ENCODE measurements at regions not wholly inside any gene's neighbourhood (a gene's known extent, or its start where the extent isn't known, plus 50 kb on each side); places are given as distances from the start of the nearest gene placed in this dataset.

DNA sequence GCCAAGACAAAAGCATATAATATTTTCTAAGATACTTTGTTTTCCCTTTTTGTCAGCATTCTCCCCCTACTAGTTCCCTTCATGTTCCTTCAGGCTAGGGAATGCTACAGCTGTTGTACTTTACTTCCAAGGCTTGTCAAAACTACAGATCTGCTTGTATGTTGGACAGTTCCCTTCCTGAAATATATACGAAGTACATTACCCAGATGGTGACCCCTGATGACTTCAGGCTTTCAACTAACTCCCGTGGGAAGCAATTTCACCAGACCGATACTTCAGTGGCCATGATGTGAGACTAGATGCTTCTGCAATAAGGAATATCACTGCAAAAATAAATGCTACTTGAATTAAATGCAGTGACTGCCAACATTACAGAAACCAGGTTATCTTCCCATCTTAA is 332.8 kb downstream of the SH2D1A start:
- no peaks in the 10 kb centered on the region for H3K27me3 ChIP-seq (ENCODE audit: control insufficient read depth, insufficient read depth, low read length)
- H3K9me3 ChIP-seq (replicated peaks; ENCODE audit: control insufficient read depth, low read depth, low read length), result no peaks in the 10 kb centered on the region
- H3K36me3 ChIP-seq (ENCODE audit: control insufficient read depth, insufficient read depth, low read length), result no peaks in the 10 kb centered on the region
- no peak overlapping the region for H3K27ac ChIP-seq (ENCODE audit: low read length)
- H3K4me1 ChIP-seq (ENCODE audit: control insufficient read depth, insufficient read depth, low read length), result no peaks in the 10 kb centered on the region
- H3K4me3 ChIP-seq (ENCODE audit: low read length), result no peak overlapping the region
- 0% methylated on average over 1 of the region's 3 CpGs for WGBS (ENCODE audit: insufficient coverage)
- peak; percentile 34 for DNase-seq

DNA sequence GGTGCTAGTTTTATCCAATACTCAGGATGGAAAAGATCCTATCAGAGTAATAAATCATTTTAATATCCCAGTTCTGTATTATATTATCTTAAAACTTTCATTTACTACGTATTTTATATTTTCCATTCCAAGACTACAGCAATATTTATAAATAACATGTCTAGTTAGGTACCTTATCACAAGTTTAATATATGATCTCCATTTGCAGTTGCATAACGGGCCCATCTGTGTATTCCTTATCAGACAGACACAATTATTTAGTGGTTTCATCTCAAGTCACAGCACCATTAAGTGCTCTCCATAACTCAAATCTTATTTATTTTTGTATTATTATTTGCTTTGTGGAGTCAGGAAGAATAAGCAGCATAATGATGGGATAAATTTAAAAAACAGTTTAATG is 333.9 kb downstream of the SH2D1A start:
- H3K4me3 ChIP-seq (ENCODE audit: low read length), result no peak overlapping the region
- H3K27me3 ChIP-seq (ENCODE audit: control insufficient read depth, insufficient read depth, low read length), result no peaks in the 10 kb centered on the region
- no peaks in the 10 kb centered on the region for H3K36me3 ChIP-seq (ENCODE audit: control insufficient read depth, insufficient read depth, low read length)
- WGBS (ENCODE audit: insufficient coverage), result no CpG with 5 or more reads among the region's 2 CpGs
- no peaks in the 10 kb centered on the region for H3K4me1 ChIP-seq (ENCODE audit: control insufficient read depth, insufficient read depth, low read length)
- H3K27ac ChIP-seq (ENCODE audit: low read length), result no peak overlapping the region
- H3K9me3 ChIP-seq (replicated peaks; ENCODE audit: control insufficient read depth, low read depth, low read length), result peaks cover 2% of the 10 kb centered on the region
- no peak for DNase-seq

DNA sequence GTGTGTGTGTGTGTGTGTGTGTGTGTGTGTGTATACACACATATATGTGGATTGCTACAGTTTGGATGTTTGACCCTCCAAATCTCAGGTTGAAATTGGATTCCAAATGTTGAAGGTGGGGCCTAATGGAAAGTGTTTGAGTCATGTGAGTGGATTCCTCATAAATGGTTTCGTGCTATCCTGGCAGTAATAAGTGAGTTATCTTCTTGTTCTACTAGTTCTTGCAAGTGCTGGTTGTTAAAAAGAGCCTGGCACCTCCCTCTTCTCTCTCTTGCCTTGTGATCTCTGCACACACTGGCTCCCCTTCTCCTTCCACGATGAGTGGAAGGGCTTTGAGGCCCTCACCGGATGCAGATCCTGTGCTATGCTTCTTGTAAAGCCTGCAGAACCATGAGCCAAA is 344.1 kb downstream of the SH2D1A start:
- no peaks in the 10 kb centered on the region for H3K4me1 ChIP-seq (ENCODE audit: control insufficient read depth, insufficient read depth, low read length)
- H3K36me3 ChIP-seq (ENCODE audit: control insufficient read depth, insufficient read depth, low read length), result no peaks in the 10 kb centered on the region
- H3K27me3 ChIP-seq (ENCODE audit: control insufficient read depth, insufficient read depth, low read length), result no peaks in the 10 kb centered on the region
- no peak overlapping the region for H3K27ac ChIP-seq (ENCODE audit: low read length)
- 83% methylated on average over 1 of the region's 3 CpGs for WGBS (ENCODE audit: insufficient coverage)
- no peak overlapping the region for H3K4me3 ChIP-seq (ENCODE audit: low read length)
- H3K9me3 ChIP-seq (replicated peaks; ENCODE audit: control insufficient read depth, low read depth, low read length), result no peaks in the 10 kb centered on the region
- no peak for DNase-seq

DNA sequence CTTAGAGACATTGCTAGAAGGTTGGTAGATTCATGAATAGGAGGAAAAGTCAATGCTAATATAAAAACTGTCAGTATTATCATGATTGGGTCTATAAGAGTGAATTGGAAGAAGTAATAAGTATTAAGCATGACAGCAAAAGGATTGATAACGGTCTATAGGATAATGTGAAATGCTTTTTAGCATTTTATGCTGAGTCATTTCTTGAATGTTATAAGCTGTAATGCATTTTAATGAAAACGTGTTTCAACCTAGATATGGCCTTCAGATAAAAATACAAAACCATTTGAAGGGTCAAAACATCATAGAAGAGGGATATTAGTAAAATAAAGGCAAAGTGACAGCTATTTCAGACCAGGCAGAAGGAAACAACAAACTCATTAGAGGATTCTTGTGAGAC is 353.5 kb downstream of the SH2D1A start:
- WGBS (ENCODE audit: insufficient coverage), result no CpG with 5 or more reads among the region's 2 CpGs
- no peaks in the 10 kb centered on the region for H3K36me3 ChIP-seq (ENCODE audit: control insufficient read depth, insufficient read depth, low read length)
- DNase-seq, result no peak
- no peaks in the 10 kb centered on the region for H3K27me3 ChIP-seq (ENCODE audit: control insufficient read depth, insufficient read depth, low read length)
- no peaks in the 10 kb centered on the region for H3K9me3 ChIP-seq (replicated peaks; ENCODE audit: control insufficient read depth, low read depth, low read length)
- H3K4me3 ChIP-seq (ENCODE audit: low read length), result no peak overlapping the region
- H3K4me1 ChIP-seq (ENCODE audit: control insufficient read depth, insufficient read depth, low read length), result no peaks in the 10 kb centered on the region
- no peak overlapping the region for H3K27ac ChIP-seq (ENCODE audit: low read length)

DNA sequence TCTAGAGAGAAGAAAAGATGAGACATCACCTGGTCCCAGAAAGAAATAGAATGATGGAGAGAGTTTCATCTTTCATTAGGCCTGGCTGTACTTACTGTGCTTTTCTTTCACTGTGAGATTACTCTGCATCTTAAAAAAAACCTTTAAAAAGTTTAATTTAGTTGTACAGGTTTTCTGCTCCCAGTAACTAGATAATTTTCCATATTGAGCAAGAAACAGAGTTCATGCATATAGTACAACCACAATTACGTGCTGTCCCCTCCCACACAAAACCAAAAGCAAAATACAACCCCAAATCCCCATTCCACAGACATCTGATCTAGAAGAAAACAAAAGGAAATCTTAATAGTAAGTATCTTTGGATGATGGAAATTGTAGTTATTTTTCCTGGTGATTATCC is 371.2 kb downstream of the SH2D1A start:
- Histone ChIP-seq H3K36me3 (ENCODE audit: control insufficient read depth, insufficient read depth, low read length) (no peaks in the 10 kb centered on the region), H3K4me3 (ENCODE audit: low read length) (no peak overlapping the region), H3K27ac (ENCODE audit: low read length) (no peak overlapping the region), H3K27me3 (ENCODE audit: control insufficient read depth, insufficient read depth, low read length) (no peaks in the 10 kb centered on the region), H3K4me1 (ENCODE audit: control insufficient read depth, insufficient read depth, low read length) (no peaks in the 10 kb centered on the region), H3K9me3 (replicated peaks; ENCODE audit: control insufficient read depth, low read depth, low read length) (no peaks in the 10 kb centered on the region)
- no peak for DNase-seq
- WGBS (ENCODE audit: insufficient coverage), result no CpG with 5 or more reads among the region's 1 CpG

DNA sequence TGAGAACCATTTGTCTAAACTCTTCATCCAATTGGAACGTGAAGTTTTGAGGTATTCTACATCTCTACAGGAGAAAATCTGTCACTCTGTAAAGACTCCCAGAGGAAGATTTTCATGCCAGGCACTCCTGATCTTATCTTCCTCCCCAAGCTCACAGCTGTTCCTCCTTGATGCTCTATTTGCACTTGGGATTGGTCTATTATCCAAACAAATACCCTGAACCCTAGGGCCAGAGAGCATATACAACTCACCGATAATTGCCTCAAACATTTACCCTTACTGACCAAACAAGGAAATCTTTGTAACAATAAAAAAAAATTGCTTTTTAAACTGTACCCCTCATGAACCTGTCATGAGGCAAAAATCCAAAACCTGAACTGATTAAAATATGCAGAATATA is 372.7 kb downstream of the SH2D1A start:
- Histone ChIP-seq H3K4me1 (ENCODE audit: control insufficient read depth, insufficient read depth, low read length) (no peaks in the 10 kb centered on the region), H3K36me3 (ENCODE audit: control insufficient read depth, insufficient read depth, low read length) (no peaks in the 10 kb centered on the region), H3K27ac (ENCODE audit: low read length) (no peak overlapping the region), H3K4me3 (ENCODE audit: low read length) (no peak overlapping the region), H3K9me3 (replicated peaks; ENCODE audit: control insufficient read depth, low read depth, low read length) (no peaks in the 10 kb centered on the region), H3K27me3 (ENCODE audit: control insufficient read depth, insufficient read depth, low read length) (no peaks in the 10 kb centered on the region)
- DNase-seq, result no peak
- WGBS (ENCODE audit: insufficient coverage), result 100% methylated on average over 1 of the region's 2 CpGs

DNA sequence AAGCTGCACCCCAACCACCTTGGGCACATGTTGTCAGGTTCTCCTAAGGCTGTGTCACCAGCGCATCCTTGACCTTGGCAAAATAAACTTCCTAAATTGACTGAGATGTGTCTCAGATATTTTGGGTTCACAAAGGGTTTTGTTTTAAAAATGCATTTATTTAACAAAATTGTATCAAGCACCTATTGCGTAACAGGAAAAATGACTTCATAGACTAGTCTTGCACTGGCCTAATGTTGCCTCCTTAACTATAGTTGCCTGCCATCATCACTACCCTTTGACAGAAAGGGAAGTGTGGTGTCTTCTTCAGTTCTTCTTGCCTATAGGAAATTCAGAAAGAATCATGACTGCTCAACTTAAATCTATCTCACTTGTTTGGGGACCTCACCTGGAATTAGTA is 374.2 kb downstream of the SH2D1A start:
- H3K9me3 ChIP-seq (replicated peaks; ENCODE audit: control insufficient read depth, low read depth, low read length), result no peaks in the 10 kb centered on the region
- DNase-seq, result no peak
- H3K4me3 ChIP-seq (ENCODE audit: low read length), result no peak overlapping the region
- H3K4me1 ChIP-seq (ENCODE audit: control insufficient read depth, insufficient read depth, low read length), result no peaks in the 10 kb centered on the region
- H3K27ac ChIP-seq (ENCODE audit: low read length), result no peak overlapping the region
- no peaks in the 10 kb centered on the region for H3K36me3 ChIP-seq (ENCODE audit: control insufficient read depth, insufficient read depth, low read length)
- WGBS (ENCODE audit: insufficient coverage), result no CpG with 5 or more reads among the region's 2 CpGs
- no peaks in the 10 kb centered on the region for H3K27me3 ChIP-seq (ENCODE audit: control insufficient read depth, insufficient read depth, low read length)

DNA sequence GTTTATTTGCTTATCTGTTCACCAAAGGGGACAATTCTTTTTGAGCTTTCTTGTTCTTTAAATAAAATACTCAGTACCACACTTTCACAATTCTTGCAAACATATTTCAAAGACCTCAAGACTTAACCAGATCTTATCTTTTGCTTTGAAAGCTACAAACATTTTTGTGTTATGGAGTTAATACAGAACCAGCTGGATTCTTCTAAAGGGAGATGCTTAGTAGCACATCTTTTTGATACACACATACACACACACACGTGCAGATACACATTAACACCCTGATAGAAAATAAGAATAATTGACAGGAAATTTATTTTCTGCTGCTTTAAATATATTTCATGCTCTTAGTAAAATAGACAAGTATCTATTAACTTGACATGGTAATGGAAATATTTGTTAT is 379.1 kb downstream of the SH2D1A start:
- DNase-seq, result no peak
- Histone ChIP-seq H3K27ac (ENCODE audit: low read length) (no peak overlapping the region), H3K27me3 (ENCODE audit: control insufficient read depth, insufficient read depth, low read length) (no peaks in the 10 kb centered on the region), H3K9me3 (replicated peaks; ENCODE audit: control insufficient read depth, low read depth, low read length) (no peaks in the 10 kb centered on the region), H3K4me1 (ENCODE audit: control insufficient read depth, insufficient read depth, low read length) (no peaks in the 10 kb centered on the region), H3K36me3 (ENCODE audit: control insufficient read depth, insufficient read depth, low read length) (no peaks in the 10 kb centered on the region), H3K4me3 (ENCODE audit: low read length) (no peak overlapping the region)
- WGBS (ENCODE audit: insufficient coverage), result no CpG with 5 or more reads among the region's 1 CpG

DNA sequence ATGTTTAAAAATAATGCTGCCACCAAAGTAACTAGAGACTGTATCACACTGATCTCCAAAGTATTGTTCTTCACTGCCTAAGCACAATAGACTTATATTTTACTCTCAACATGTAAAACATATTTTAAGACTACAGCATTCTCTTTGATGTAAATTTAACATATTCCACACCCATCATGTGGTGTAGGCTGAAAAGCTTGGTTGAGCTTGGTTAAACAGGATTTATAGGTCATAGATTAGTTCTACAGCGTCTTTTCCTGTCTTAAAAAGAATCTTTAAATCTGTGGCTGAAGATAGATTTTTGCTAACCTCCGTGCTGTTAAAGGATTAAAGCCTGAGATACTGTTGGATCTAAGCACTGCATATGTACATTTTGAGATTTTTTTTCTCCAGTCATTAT is 379.9 kb downstream of the SH2D1A start:
- Histone ChIP-seq H3K4me1 (ENCODE audit: control insufficient read depth, insufficient read depth, low read length) (no peaks in the 10 kb centered on the region), H3K4me3 (ENCODE audit: low read length) (no peak overlapping the region), H3K27me3 (ENCODE audit: control insufficient read depth, insufficient read depth, low read length) (no peaks in the 10 kb centered on the region), H3K36me3 (ENCODE audit: control insufficient read depth, insufficient read depth, low read length) (no peaks in the 10 kb centered on the region), H3K27ac (ENCODE audit: low read length) (no peak overlapping the region), H3K9me3 (replicated peaks; ENCODE audit: control insufficient read depth, low read depth, low read length) (no peaks in the 10 kb centered on the region)
- no peak for DNase-seq
- WGBS (ENCODE audit: insufficient coverage), result no CpG with 5 or more reads among the region's 2 CpGs

DNA sequence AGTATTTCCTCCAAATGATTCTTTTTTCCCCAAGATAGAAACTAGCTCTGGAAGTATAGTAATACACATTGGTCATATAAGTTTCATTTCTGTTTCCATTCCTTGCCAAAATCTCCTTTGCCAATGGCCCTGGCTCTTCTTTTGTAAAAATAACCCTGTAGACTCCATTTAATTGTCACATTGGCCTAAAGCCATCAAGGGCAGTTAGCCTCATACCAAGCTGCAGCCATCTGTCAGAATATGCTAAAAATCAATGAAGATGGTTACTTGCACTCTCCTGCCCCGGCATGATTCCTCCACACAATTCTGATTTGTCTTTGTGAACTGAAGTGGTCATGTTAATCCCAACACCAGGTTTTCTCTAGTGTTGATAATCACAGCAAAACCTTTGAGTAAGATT is 380.5 kb downstream of the SH2D1A start:
- H3K27me3 ChIP-seq (ENCODE audit: control insufficient read depth, insufficient read depth, low read length), result no peaks in the 10 kb centered on the region
- no CpG with 5 or more reads among the region's 1 CpG for WGBS (ENCODE audit: insufficient coverage)
- no peaks in the 10 kb centered on the region for H3K36me3 ChIP-seq (ENCODE audit: control insufficient read depth, insufficient read depth, low read length)
- no peak overlapping the region for H3K4me3 ChIP-seq (ENCODE audit: low read length)
- H3K9me3 ChIP-seq (replicated peaks; ENCODE audit: control insufficient read depth, low read depth, low read length), result no peaks in the 10 kb centered on the region
- H3K4me1 ChIP-seq (ENCODE audit: control insufficient read depth, insufficient read depth, low read length), result no peaks in the 10 kb centered on the region
- no peak for DNase-seq
- H3K27ac ChIP-seq (ENCODE audit: low read length), result no peak overlapping the region

DNA sequence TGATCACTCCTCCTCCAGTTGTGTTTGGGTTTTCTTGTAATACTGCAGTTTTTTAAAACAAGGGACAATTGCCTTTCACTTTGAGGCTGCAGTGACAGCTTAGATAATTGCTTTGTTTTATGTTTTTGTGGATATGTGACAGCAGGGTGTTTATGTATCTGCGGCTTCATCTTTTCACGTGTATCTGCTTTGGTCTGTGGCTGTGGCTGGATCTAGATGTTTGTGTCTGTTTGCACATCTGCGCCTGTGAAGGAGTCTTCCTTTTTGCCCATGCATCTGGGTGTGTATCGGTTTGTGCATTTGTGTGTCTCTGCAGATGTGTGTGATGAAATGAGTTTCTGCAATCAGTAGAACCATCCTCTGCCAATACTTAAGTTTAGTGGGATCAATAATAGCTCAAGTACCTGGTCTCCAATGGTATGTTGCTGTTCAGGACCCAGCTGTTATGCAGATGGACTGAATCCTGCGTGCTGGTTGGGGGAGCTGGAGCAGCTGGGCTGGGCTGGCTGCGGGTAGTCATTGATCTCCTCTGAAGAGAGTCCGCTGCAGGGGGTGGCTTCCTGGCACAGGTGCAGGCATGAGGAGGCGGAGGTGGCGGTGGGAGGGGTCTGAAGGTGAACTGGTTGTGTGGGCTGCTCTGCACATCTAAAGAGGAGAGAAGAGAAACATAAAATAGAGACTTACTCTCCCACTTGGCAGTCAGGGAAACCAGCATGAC is 390.3 kb downstream of the SH2D1A start:
- no peak overlapping the region for H3K4me3 ChIP-seq (ENCODE audit: low read length)
- H3K27ac ChIP-seq (ENCODE audit: low read length), result no peak overlapping the region
- DNase-seq, result no peak
- no peaks in the 10 kb centered on the region for H3K27me3 ChIP-seq (ENCODE audit: control insufficient read depth, insufficient read depth, low read length)
- H3K9me3 ChIP-seq (replicated peaks; ENCODE audit: control insufficient read depth, low read depth, low read length), result no peaks in the 10 kb centered on the region
- 22% methylated on average over 3 of the region's 9 CpGs for WGBS (ENCODE audit: insufficient coverage)
- H3K4me1 ChIP-seq (ENCODE audit: control insufficient read depth, insufficient read depth, low read length), result no peaks in the 10 kb centered on the region
- no peaks in the 10 kb centered on the region for H3K36me3 ChIP-seq (ENCODE audit: control insufficient read depth, insufficient read depth, low read length)
